SK-N-SH treated with all-trans-retinoic acid at 6 μM for 48 hours (cell line): ENCODE measurements at regions not wholly inside any gene's neighbourhood (a gene's known extent, or its start where the extent isn't known, plus 50 kb on each side); places are given as distances from the start of the nearest gene placed in this dataset.
"Not testable (repeated sequence)": the region's sequence is repeated elsewhere in the genome, so short reads cannot be mapped to it uniquely, and the experiment has no call there.

ENCODE experiments used
- ATAC-seq: fragments of 200-7000 bp; cut with Tn5 transposase; 3 replicates; pipeline ENCODE4 v1.9.1; 2020; ENCODE audit warnings: mild to moderate bottlenecking, moderate library complexity

- ATAC-seq: peak; percentile 82
Measured at GRCh38 chr21:8194042-8194441, 2327.3 kb upstream of the TPTE start.

DNA sequence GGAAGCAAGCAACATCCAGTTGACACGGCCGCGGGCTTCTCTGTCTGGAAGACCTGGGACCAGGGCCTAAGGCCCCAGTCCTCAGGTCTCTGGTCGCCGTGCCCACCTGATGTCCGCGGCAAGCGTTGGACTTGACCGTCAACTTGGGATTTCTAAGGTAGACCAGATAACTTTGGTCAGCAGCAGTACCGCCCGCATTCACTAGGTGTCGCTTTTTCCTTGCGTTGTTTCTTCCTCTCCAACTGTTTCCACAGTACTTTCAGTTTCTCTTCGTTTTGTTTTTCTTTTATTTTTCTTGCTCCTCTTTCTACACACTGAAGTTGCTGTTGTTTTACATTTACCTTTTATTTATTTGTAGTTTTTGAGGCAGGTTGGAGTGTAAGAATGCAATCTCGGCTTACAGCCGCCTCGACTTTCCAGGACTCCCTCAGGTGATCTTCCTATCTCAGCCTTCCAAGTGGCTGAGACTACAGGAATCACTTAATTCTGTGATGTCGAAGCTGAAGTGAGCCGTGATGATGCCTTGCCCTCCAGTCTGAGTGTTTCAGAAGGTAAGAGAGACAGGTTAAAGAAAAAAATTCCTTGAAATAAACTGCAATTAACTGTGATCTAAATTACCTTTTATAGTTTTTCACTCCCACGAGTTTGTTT is 2323.9 kb upstream of the TPTE start:
- peak; percentile 63 for ATAC-seq

DNA sequence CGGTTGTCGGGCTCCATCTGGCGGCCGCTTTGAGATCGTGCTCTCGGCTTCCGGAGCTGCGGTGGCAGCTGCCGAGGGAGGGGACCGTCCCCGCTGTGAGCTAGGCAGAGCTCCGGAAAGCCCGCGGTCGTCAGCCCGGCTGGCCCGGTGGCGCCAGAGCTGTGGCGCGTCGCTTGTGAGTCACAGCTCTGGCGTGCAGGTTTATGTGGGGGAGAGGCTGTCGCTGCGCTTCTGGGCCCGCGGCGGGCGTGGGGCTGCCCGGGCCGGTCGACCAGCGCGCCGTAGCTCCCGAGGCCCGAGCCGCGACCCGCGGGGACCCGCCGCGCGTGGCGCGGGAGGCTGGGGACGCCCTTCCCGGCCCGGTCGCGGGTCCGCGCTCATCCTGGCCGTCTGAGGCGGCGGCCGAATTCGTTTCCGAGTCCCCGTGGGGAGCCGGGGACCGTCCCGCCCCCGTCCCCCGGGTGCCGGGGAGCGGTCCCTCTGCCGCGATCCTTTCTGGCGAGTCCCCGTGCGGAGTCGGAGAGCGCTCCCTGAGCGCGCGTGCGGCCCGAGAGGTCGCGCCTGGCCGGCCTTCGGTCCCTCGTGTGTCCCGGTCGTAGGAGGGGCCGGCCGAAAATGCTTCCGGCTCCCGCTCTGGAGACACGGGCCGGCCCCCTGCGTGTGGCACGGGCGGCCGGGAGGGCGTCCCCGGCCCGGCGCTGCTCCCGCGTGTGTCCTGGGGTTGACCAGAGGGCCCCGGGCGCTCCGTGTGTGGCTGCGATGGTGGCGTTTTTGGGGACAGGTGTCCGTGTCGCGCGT is 2316.1 kb upstream of the TPTE start:
- ATAC-seq: peak; percentile 99

- peak; percentile 23; the same call in 2 of the 3 replicates for ATAC-seq
Measured at GRCh38 chr21:8205892-8206188, 2315.5 kb upstream of the TPTE start.

- ATAC-seq: not testable (repeated sequence)
Measured at GRCh38 chr21:8212986-8213550, 2308.3 kb upstream of the TPTE start.

DNA sequence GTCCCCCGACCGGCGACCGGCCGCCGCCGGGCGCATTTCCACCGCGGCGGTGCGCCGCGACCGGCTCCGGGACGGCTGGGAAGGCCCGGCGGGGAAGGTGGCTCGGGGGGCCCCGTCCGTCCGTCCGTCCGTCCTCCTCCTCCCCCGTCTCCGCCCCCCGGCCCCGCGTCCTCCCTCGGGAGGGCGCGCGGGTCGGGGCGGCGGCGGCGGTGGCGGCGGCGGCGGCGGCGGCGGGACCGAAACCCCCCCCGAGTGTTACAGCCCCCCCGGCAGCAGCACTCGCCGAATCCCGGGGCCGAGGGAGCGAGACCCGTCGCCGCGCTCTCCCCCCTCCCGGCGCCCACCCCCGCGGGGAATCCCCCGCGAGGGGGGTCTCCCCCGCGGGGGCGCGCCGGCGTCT is 2306.8 kb upstream of the TPTE start:
- not testable (repeated sequence) for ATAC-seq

- peak; percentile 19; the same call in 2 of the 3 replicates for ATAC-seq
Measured at GRCh38 chr21:8229366-8230150, 2291.8 kb upstream of the TPTE start.

- not testable (repeated sequence) for ATAC-seq
Measured at GRCh38 chr21:8231252-8231651, 2290.1 kb upstream of the TPTE start.

GRCh38 chr21:8233000-8233399 is 2288.4 kb upstream of the TPTE start:
- ATAC-seq: not testable (repeated sequence)

GRCh38 chr21:8234059-8234458 is 2287.3 kb upstream of the TPTE start:
- ATAC-seq: not testable (repeated sequence)

DNA sequence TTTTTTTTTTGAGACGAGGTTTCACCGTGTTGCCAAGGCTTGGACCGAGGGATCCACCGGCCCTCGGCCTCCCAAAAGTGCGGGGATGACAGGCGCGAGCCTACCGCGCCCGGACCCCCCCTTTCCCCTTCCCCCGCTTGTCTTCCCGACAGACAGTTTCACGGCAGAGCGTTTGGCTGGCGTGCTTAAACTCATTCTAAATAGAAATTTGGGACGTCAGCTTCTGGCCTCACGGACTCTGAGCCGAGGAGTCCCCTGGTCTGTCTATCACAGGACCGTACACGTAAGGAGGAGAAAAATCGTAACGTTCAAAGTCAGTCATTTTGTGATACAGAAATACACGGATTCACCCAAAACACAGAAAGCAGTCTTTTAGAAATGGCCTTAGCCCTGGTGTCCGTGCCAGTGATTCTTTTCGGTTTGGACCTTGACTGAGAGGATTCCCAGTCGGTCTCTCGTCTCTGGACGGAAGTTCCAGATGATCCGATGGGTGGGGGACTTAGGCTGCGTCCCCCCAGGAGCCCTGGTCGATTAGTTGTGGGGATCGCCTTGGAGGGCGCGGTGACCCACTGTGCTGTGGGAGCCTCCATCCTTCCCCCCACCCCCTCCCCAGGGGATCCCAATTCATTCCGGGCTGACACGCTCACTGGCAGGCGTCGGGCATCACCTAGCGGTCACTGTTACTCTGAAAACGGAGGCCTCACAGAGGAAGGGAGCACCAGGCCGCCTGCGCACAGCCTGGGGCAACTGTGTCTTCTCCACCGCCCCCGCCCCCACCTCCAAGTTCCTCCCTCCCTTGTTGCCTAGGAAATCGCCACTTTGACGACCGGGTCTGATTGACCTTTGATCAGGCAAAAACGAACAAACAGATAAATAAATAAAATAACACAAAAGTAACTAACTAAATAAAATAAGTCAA is 2276.4 kb upstream of the TPTE start:
- ATAC-seq: peak; percentile 84

- peak; percentile 77 for ATAC-seq
Measured at GRCh38 chr21:8245642-8246402, 2275.6 kb upstream of the TPTE start.

- ATAC-seq: not testable (repeated sequence)
Measured at GRCh38 chr21:8251701-8252100, 2269.7 kb upstream of the TPTE start.

DNA sequence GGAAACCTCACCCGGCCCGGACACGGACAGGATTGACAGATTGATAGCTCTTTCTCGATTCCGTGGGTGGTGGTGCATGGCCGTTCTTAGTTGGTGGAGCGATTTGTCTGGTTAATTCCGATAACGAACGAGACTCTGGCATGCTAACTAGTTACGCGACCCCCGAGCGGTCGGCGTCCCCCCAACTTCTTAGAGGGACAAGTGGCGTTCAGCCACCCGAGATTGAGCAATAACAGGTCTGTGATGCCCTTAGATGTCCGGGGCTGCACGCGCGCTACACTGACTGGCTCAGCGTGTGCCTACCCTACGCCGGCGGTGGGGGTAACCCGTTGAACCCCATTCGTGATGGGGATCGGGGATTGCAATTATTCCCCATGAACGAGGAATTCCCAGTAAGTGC is 2266.3 kb upstream of the TPTE start:
- ATAC-seq: not testable (repeated sequence)

DNA sequence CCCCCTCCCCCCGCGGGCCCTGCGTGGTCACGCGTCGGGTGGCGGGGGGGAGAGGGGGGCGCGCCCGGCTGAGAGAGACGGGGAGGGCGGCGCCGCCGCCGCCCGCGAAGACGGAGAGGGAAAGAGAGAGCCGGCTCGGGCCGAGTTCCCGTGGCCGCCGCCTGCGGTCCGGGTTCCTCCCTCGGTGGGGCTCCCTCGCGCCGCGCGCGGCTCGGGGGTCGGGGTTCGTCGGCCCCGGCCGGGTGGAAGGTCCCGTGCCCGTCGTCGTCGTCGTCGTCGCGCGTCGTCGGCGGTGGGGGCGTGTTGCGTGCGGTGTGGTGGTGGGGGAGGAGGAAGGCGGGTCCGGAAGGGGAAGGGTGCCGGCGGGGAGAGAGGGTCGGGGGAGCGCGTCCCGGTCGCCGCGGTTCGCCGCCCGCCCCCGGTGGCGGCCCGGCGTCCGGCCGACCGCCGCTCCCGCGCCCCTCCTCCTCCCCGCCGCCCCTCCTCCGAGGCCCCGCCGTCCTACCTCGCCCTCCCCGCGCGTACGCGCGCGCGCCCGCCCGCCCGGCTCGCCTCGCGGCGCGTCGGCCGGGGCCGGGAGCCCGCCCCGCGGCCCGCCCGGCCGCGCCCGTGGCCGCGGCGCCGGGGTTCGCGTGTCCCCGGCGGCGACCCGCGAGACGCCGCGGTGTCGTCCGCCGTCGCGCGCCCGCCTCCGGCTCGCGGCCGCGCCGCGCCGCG is 2264.1 kb upstream of the TPTE start:
- ATAC-seq: not testable (repeated sequence)

- peak; percentile 47; the same call in 1 of the 3 replicates for ATAC-seq
Measured at GRCh38 chr21:8260065-8260627, 2261.2 kb upstream of the TPTE start.
